Embryonic facial prominence (tissue), 1 donor: ENCODE measurements at regions not wholly inside any gene's neighbourhood (a gene's known extent, or its start where the extent isn't known, plus 50 kb on each side); places are given as distances from the start of the nearest gene placed in this dataset.

Experiments
- DNase-seq: peaks from one replicate; pipeline ENCODE4 v3.0.0-alpha.2; 2016; ENCODE audit errors: extremely low spot score

- no peak for DNase-seq
Observed at GRCh38 chr16:82358606-82359221, 188.7 kb upstream of the MPHOSPH6 start.

GRCh38 chr16:82358161-82358560, 188.1 kb upstream of the MPHOSPH6 start:
- DNase-seq, result no peak

GRCh38 chr16:82357237-82357636, 187.2 kb upstream of the MPHOSPH6 start:
- no peak for DNase-seq

- no peak for DNase-seq
Observed at GRCh38 chr16:82350560-82350959, 180.5 kb upstream of the MPHOSPH6 start.

GRCh38 chr16:82345318-82345717, 175.3 kb upstream of the MPHOSPH6 start:
- no peak for DNase-seq

- DNase-seq, result no peak
Observed at GRCh38 chr16:82344157-82344556, 174.1 kb upstream of the MPHOSPH6 start.

GRCh38 chr16:82341146-82341669, 171.2 kb upstream of the MPHOSPH6 start:
- no peak for DNase-seq

- DNase-seq, result no peak
Observed at GRCh38 chr16:82340531-82340930, 170.5 kb upstream of the MPHOSPH6 start.

- no peak for DNase-seq
Observed at GRCh38 chr16:82337355-82337754, 167.3 kb upstream of the MPHOSPH6 start.

- no peak for DNase-seq
Observed at GRCh38 chr16:82331974-82332750, 162.1 kb upstream of the MPHOSPH6 start.

- DNase-seq, result no peak
Observed at GRCh38 chr16:82331397-82331796, 161.4 kb upstream of the MPHOSPH6 start.

GRCh38 chr16:82329504-82330192, 159.6 kb upstream of the MPHOSPH6 start:
- no peak for DNase-seq

GRCh38 chr16:82328881-82329469, 159.0 kb upstream of the MPHOSPH6 start:
- DNase-seq, result no peak

GRCh38 chr16:82323171-82323570, 153.1 kb upstream of the MPHOSPH6 start:
- no peak for DNase-seq

GRCh38 chr16:82322177-82322576, 152.2 kb upstream of the MPHOSPH6 start:
- DNase-seq, result no peak

GRCh38 chr16:82319038-82319437, 149.0 kb upstream of the MPHOSPH6 start:
- no peak for DNase-seq

GRCh38 chr16:82317411-82318167, 147.6 kb upstream of the MPHOSPH6 start:
- no peak for DNase-seq

GRCh38 chr16:82313754-82314153, 143.7 kb upstream of the MPHOSPH6 start:
- no peak for DNase-seq

GRCh38 chr16:82311528-82311927, 141.5 kb upstream of the MPHOSPH6 start:
- no peak for DNase-seq

GRCh38 chr16:82302042-82302727, 132.2 kb upstream of the MPHOSPH6 start:
- DNase-seq, result no peak
